Activated CD4-positive, alpha-beta T cell treated with anti-CD3 and anti-CD28 coated beads for 48 hours (primary cell): ENCODE measurements at regions not wholly inside any gene's neighbourhood (a gene's known extent, or its start where the extent isn't known, plus 50 kb on each side); places are given as distances from the start of the nearest gene placed in this dataset.

Experiments used
- DNase-seq: peaks from one replicate; pipeline ENCODE4 v3.0.0-alpha.2; 2020

GRCh38 chr6:1024161-1024560 is 287.7 kb upstream of the FOXQ1 start:
- no peak for DNase-seq

DNA sequence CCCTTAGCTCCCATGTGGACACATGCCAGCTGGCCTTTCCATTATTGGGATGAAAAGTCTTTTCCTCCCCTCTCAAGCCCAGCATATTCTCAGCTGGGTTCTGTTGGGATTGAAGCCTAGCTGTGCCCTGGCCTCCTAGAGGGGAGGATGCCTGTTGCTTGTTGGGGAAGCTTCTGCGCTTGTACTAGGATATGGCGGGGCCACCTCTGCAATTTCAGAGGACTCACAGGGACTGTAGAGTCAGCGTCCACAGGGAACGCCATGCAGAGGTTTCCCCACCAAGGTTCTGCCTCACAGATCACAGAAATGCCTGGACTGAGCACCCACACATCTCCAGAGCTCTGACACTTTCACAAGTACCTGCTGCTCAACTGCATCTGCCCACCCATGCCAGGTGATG is 288.7 kb upstream of the FOXQ1 start:
- no peak for DNase-seq

DNA sequence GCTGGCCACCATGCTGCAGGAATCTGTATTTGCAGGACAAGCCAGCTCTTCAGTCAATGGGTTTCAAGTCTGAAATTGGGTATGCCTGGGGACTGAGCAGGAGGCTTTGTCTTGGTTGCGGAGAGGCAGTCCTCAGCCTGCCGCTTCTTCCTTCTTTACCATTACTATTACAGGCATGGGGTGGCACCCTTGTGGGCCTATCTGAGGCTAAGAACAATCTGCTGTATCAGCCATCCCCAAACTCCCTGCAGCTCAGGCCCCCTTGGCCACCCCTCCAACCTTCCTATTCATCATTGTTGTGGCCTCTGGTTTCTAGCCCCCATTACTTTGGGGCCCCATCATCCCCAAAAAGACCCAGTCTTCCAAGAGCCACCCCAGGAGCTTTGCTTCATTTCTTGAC is 289.2 kb upstream of the FOXQ1 start:
- no peak for DNase-seq

- no peak for DNase-seq
Observed at GRCh38 chr6:1020837-1021236, 291.1 kb upstream of the FOXQ1 start.

DNA sequence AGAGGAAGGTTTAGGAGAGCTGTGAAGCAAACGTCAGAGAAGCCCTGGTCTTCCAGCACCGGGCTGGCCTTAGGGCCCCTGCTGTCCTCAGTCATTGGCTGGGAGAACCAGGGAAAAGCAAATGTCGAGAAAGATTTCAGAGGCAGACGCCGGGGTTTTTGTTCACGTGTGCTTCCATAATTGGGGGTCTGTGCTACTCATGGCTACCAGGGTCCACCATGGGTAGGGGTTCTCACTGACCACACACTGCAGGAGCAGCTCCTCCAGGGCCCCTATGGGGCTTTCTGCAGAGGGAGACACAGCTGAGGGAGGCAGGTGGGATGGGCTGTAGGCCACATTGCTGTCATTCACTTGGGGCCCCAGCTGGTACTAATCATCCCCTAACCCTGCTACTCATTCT is 291.8 kb upstream of the FOXQ1 start:
- DNase-seq = no peak

GRCh38 chr6:1018041-1018440 is 293.9 kb upstream of the FOXQ1 start:
- DNase-seq = no peak

- no peak for DNase-seq
Observed at GRCh38 chr6:1016329-1017302, 295.3 kb upstream of the FOXQ1 start.

GRCh38 chr6:1015825-1016224 is 296.1 kb upstream of the FOXQ1 start:
- DNase-seq = no peak

- no peak for DNase-seq
Observed at GRCh38 chr6:1014431-1014807, 297.5 kb upstream of the FOXQ1 start.

GRCh38 chr6:1013656-1014430 is 298.1 kb upstream of the FOXQ1 start:
- DNase-seq = no peak

- DNase-seq = no peak
Observed at GRCh38 chr6:1009103-1009502, 302.8 kb upstream of the FOXQ1 start.

DNA sequence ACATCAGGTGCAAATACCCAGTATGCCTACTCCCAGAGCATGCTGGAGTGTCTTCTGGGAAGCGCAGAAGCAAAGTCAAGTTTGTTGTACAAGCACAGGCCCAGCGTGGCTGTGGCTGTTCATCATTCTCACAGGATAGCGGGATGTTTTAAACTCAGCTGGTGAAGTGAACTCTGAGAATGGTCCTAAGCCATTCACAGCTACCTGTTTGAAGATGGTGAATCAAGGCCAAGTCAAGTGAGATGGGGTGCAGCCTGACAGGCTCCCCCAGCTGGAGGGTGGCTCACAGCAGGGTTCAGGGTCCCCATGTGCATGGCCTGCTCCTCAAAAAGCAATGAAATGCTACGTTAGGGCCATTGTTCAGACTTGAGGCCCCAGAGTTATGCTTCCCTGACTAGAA is 304.7 kb upstream of the FOXQ1 start:
- DNase-seq = no peak

DNA sequence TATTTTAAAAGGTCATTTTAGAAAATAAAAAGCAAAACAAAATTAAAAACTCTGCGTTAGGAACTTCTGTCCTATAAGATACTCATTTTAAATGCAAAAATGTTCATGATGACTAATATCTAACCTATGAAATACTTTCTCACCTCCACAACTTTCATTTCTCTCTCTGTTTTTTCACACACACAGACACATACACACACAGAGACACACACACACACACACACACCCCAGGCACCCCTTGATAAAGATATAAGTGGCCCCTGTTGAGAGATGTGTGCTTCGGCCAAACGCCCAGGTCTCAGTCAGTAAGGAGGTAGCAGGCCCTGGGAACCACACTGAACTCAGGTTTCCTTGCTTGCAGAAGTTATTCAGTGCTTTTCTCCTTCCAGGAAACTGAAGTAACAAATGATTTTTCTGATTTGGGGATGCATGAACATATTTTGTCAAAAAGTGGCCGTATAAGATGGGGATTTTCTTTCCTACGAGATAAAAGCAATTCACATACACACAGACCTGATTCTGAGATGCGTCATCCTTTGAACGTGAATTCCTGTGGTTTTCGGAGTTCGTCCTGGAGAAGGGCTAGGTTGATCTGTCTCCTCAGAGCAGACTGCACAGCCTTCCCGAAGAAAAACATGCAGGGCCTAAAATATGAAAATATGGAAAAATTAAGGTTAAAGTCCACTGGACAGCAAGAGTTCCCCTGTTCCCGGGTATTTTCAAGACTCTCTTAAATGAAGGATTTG is 306.8 kb upstream of the FOXQ1 start:
- DNase-seq = no peak

GRCh38 chr6:1003394-1004160 is 308.3 kb upstream of the FOXQ1 start:
- DNase-seq = no peak

DNA sequence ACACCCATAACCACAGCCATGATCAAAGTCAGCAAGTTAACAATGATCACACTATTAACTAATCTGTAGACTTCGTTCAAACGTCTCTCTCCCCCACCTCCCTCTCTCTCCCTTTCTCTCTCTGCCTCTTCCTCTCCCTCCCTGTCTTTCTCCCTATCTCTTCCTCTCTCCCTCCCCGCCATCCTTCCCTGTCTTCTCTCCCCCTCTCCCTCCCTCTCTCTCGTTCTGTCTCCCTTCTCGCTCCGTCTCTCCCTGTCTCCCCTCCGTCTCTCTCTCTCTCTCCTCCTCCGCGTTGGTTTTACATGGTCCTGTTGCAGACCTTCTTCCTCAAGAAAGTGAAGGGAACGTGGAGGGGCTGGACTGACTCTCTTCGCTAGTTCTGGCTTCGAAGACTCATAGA is 308.9 kb upstream of the FOXQ1 start:
- DNase-seq = no peak

DNA sequence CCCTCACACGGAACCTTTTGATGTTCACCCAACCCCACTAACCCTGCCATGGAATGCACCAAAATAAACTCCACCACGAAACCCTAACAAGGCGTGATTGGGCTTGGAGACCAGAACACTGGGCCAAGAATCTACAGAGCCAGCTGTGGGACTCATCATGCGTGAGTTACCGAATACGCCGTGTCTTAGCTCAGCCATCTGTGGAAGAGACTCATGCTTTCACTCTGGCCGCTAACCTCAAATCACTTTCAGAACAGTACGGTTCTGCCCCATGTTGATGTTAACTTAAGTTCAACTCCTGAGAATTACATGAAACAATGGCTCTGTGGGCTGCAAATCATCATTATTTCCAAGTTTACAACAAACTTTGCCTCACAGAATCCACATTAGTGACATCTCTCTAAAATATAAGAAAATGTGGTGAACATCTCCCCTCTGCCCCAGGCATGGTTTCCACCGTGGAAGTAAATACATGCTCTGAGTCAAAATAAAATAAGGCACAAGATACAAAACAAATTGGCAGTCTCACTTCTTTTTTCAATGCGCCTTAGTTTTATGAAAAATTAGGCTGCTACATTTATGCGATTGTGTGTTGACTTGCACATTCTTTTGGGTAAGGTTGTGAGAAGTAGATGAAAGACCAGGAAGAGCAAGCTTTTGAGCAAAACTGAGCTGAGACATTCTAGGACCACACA is 308.9 kb upstream of the EXOC2 start:
- DNase-seq = no peak

GRCh38 chr6:999552-999951 is 306.6 kb upstream of the EXOC2 start:
- no peak for DNase-seq

DNA sequence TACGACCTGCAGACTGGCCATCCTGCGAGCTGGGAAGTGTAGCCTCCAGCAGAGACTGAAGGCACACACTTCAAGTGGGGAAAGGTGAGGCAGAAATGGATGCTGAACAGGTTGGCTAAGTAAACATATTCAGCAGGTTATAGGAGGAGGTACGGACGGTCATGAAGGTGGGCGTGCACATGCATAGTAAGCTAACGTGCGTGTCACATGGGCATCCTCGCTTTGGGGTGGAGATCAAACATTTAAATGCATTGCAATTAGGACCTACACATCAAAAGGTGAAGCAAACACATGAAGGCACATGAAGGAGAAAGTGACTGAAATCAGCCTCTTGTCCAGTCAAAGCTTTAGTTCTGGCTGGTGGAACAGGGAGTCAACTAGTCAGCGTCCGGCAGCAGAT is 305.6 kb upstream of the EXOC2 start:
- no peak for DNase-seq

DNA sequence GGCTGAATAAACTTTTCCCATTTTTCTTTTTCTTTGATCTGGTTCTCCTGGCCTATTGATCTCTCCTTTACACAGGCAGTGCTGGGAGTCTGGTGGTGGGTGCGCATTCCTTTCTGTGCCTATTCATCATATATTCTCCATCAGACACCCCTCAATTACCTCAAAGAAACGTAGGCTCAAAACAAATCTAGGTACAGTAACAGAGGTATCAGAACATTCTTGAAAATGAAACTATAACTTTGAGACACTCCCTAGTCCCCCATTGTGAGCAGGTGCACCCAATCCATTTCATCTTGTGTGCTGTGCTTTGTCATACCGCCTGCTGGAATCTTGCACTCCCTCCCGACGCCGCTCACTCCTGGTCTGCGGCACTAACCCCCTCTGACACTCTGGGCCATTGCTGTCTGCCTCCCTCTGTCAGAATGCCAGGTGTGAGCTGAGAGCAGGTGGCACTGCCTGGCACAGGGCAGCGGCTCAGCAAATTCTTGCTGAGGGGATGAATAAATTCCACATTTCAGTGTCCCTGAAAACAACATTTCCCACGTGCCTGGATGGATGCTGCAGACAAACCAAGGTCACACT is 303.4 kb upstream of the EXOC2 start:
- DNase-seq = no peak

DNA sequence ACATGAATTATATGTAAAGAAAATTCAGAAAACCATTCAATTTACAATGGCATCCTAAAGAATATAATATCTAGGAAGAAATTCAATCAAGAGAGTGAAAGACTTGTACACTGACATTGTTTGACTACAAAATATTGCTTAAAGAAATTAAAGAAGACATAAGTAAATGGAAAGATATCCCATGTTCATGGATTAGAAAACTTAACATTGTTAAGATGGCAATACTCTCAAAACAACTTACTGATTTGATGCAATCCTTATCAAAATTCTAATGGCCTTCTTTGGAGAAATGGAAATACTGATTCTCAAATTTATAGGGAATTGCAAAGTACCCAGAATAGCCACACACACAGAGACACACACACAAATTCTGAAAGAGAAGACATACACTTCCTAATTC is 298.3 kb upstream of the EXOC2 start:
- no peak for DNase-seq

DNA sequence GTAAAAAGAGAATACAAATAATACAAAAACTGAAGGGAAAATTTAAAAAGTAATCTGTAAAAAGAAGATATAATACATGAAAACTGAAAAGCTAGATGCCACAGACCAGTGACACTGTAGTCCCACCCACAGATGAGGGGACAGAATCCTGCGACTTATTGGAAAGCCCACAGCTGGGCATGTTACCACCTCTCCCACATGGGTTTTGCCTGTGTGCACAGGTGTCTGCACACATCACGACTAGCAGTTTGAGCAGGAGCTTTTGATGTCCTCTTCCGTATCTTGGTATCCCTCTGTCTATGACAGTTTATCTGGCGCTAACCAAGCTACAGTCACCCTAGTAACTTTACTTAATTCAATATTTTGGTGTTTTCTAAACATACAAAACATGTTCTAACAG is 291.1 kb upstream of the EXOC2 start:
- DNase-seq = no peak
